Adrenal gland (tissue), 5 donors: ENCODE measurements at regions not wholly inside any gene's neighbourhood (a gene's known extent, or its start where the extent isn't known, plus 50 kb on each side); places are given as distances from the start of the nearest gene placed in this dataset.

Experiments used
- CTCF ChIP-seq, 6 experiments: fragments of 450-650 bp in 4 of 6; fragments of 200-600 bp in 2 of 6; sonication (generic) in 1 of 6; IDR thresholded peaks; 1 replicate in 5 of 6; 2 replicates in 1 of 6; pipeline versions ENCODE4 v1.5.1 to v1.8.0; 2016 to 2021; ENCODE audit warnings: antibody characterized with exemption in 6 of 6, mild to moderate bottlenecking in 2 of 6, moderate library complexity in 1 of 6
- POLR2A ChIP-seq, 2 donors: fragments of 450-650 bp; IDR thresholded peaks; one replicate each; pipeline ENCODE4 v1.6.1; 2017; ENCODE audit warnings: antibody characterized with exemption in 2 of 2, mild to moderate bottlenecking in 2 of 2, moderate library complexity in 1 of 2
- donor health status: DM: no; HTN: no; CAD: no.

GRCh38 chr10:58089739-58090138 lies 178.0 kb downstream of the IPMK start:
- no peak for TF ChIP-seq CTCF (IDR thresholded peaks at IDR 0.05)
- no peak for TF ChIP-seq POLR2A (IDR thresholded peaks at IDR 0.05)
